H1 (cell line): ENCODE measurements at regions not wholly inside any gene's neighbourhood (a gene's known extent, or its start where the extent isn't known, plus 50 kb on each side); places are given as distances from the start of the nearest gene placed in this dataset.

Experiments used
- CREB1 ChIP-seq: IDR thresholded peaks from 2 replicates; pipeline ENCODE4 v1.6.1; 2012; ENCODE audit warnings: inconsistent platforms
- SP4 ChIP-seq: IDR thresholded peaks from 2 replicates; pipeline ENCODE4 v1.6.1; 2012; ENCODE audit warnings: low read length, inconsistent platforms
- TAF7 ChIP-seq: optimal IDR thresholded peaks from 2 replicates; pipeline ENCODE3; 2011; ENCODE audit warnings: low read depth, mild to moderate bottlenecking, inconsistent platforms, low read length, moderate library complexity, borderline replicate concordance
- TBP ChIP-seq: IDR thresholded peaks from 2 replicates; pipeline ENCODE4 v1.6.1; 2011; ENCODE audit warnings: low read depth, low read length, improper control_type of control experiment
- YY1 ChIP-seq: IDR thresholded peaks from 2 replicates; pipeline ENCODE4 v1.6.1; 2011; ENCODE audit warnings: low read depth, mild to moderate bottlenecking, low read length

DNA sequence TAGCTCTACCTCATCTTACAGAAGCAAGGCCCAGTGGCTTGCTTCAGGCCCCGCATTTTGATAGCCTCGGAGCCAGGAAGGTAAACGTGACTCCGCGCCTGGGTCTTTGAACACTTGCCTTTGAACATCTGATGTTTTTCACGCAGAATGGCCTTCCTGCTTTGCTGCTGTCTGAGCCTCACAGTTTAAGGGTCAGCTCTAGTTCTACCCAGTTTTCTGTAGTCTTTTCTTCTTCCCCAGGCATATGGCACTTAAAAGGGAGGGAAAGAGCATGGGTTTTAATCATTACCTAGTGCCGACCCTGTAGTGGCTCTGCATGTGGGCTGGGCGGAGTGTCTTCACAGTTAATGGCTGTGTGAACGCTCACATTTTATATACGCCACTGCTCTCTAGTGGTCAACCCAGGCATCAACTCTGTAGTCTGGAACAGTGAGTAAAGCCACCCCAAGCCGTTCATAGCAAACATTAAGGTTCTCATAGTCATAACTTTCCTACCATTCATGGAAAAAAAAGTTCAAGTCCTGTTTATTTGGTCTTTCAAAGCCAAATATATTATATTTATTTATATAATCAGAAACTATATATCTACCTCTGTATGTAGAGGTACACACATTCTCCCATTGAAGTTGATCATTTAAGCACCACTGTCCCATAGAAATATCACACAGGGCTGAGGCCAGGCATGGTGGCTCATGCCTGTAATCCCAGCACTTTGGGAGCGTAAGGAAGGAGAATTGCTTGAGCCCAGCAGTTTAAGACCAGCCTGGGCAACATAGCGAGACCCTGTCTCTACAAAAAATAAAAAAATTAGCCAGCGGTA is 78.1 kb downstream of the IER5 start (continued):
- no peak for TF ChIP-seq TBP
- TF ChIP-seq CREB1: 0 out of 2 replicates have a peak, but pooled peaks have one; percentile 15
- peak; percentile 81 for TF ChIP-seq YY1
- TF ChIP-seq SP4: no peak
- TF ChIP-seq TAF7: no peak
